IMR-90 (cell line): ENCODE measurements at regions not wholly inside any gene's neighbourhood (a gene's known extent, or its start where the extent isn't known, plus 50 kb on each side); places are given as distances from the start of the nearest gene placed in this dataset.

ENCODE experiments used
- ATAC-seq: fragments of 200-7000 bp; cut with Tn5 transposase; 2 replicates; pipeline ENCODE4 v1.9.1; 2020; ENCODE audit warnings: low read depth, mild to moderate bottlenecking, moderate library complexity
- BruUV-seq: library from RNA; stranded (reverse); fragments of 400-500 nt; replicated peaks from 2 replicates; lab custom pipeline; 2021; lab: Mats Ljungman, UMichigan
- CTCF ChIA-PET: fragments of 300-600 bp; formaldehyde crosslinking; extraction: SDS; loops from one replicate; lab custom pipeline; 2021; ENCODE audit warnings: antibody characterized with exemption; lab: Yijun Ruan, JAX
- POLR2A ChIA-PET: fragments of 300-600 bp; sonication (Branson Sonifier 250); formaldehyde crosslinking; loops from one replicate; lab custom pipeline; 2022; ENCODE audit warnings: antibody characterized with exemption; ENCODE audit not compliant: unreplicated experiment; lab: Charles Lee
- DNase-seq: peaks from one replicate; pipeline ENCODE4 v3.0.0; 2013
- H2AFZ ChIP-seq: replicated peaks from 2 replicates; pipeline ENCODE3; 2013; ENCODE audit warnings: low read length, mild to moderate bottlenecking; ENCODE audit not compliant: poor library complexity
- H2AK5ac ChIP-seq: 2 replicates; pipeline ENCODE4 v1.6.1; 2013; ENCODE audit warnings: low read depth, low read length, inconsistent platforms
- H2AK9ac ChIP-seq: replicated peaks from 2 replicates; pipeline ENCODE3; 2013; ENCODE audit warnings: mild to moderate bottlenecking, low read depth, low read length, moderate library complexity; ENCODE audit not compliant: poor library complexity
- H2BK120ac ChIP-seq: 2 replicates; pipeline ENCODE4 v1.6.1; 2013; ENCODE audit warnings: low read depth, low read length, inconsistent platforms
- H2BK15ac ChIP-seq: 3 replicates; pipeline ENCODE4 v1.6.1; 2013; ENCODE audit warnings: low read depth, low read length, inconsistent platforms
- H2BK20ac ChIP-seq: 2 replicates; pipeline ENCODE4 v1.6.1; 2013; ENCODE audit warnings: low read depth, mild to moderate bottlenecking, inconsistent platforms, low read length, moderate library complexity
- H2BK5ac ChIP-seq: 2 replicates; pipeline ENCODE4 v1.6.1; 2013; ENCODE audit warnings: mild to moderate bottlenecking, low read depth, low read length, inconsistent platforms; ENCODE audit not compliant: poor library complexity, severe bottlenecking
- H3K14ac ChIP-seq: replicated peaks from 2 replicates; pipeline ENCODE4 v1.6.1; 2013; ENCODE audit warnings: low read depth, low read length, inconsistent platforms
- H3K18ac ChIP-seq: 2 replicates; pipeline ENCODE4 v1.6.1; 2013; ENCODE audit warnings: low read depth, low read length, control low read depth
- H3K23ac ChIP-seq: 2 replicates; pipeline ENCODE4 v1.6.1; 2013; ENCODE audit warnings: low read depth, low read length, inconsistent platforms
- H3K27ac ChIP-seq: 2 replicates; pipeline ENCODE4 v1.5.1; 2013; ENCODE audit warnings: mild to moderate bottlenecking, control low read depth, low read length; ENCODE audit not compliant: insufficient read depth
- H3K27me3 ChIP-seq: 2 replicates; pipeline ENCODE4 v1.6.1; 2013; ENCODE audit warnings: low read length; ENCODE audit not compliant: control insufficient read depth, insufficient read depth
- H3K36me3 ChIP-seq: 2 replicates; pipeline ENCODE4 v1.6.1; 2013; ENCODE audit warnings: low read length, mixed read lengths; ENCODE audit not compliant: control insufficient read depth, insufficient read depth
- H3K4ac ChIP-seq: 2 replicates; pipeline ENCODE4 v1.6.1; 2013; ENCODE audit warnings: low read depth, low read length, inconsistent platforms
- H3K4me1 ChIP-seq: 2 replicates; pipeline ENCODE4 v1.6.1; 2013; ENCODE audit warnings: low read length, mixed read lengths; ENCODE audit not compliant: control insufficient read depth, insufficient read depth
- H3K4me2 ChIP-seq: 2 replicates; pipeline ENCODE4 v1.6.1; 2013; ENCODE audit warnings: low read depth, mild to moderate bottlenecking, control low read depth, low read length, moderate library complexity
- H3K4me3 ChIP-seq: 2 replicates; pipeline ENCODE4 v1.5.1; 2013; ENCODE audit warnings: low read depth, mild to moderate bottlenecking, control low read depth, low read length, moderate library complexity; ENCODE audit not compliant: insufficient read depth
- H3K56ac ChIP-seq: 2 replicates; pipeline ENCODE4 v1.6.1; 2013; ENCODE audit warnings: low read length, inconsistent platforms; ENCODE audit not compliant: insufficient read depth; ENCODE audit errors: extremely low read depth
- H3K79me1 ChIP-seq, 2 experiments: 2 replicates each; pipeline ENCODE4 v1.6.1; 2013; ENCODE audit warnings: low read length in 2 of 2, inconsistent platforms in 1 of 2, low read depth in 1 of 2
- H3K9ac ChIP-seq: 2 replicates; pipeline ENCODE4 v1.6.1; 2013; ENCODE audit warnings: low read depth, low read length, control low read depth
- H3K9me1 ChIP-seq: 2 replicates; pipeline ENCODE4 v1.6.1; 2013; ENCODE audit warnings: low read length, inconsistent platforms; ENCODE audit not compliant: insufficient read depth
- H3K9me3 ChIP-seq: 2 replicates; pipeline ENCODE4 v1.6.1; 2013; ENCODE audit warnings: low read length; ENCODE audit not compliant: control insufficient read depth, insufficient read depth
- H4K20me1 ChIP-seq: 2 replicates; pipeline ENCODE4 v1.6.1; 2013; ENCODE audit warnings: low read length, inconsistent platforms; ENCODE audit not compliant: insufficient read depth
- H4K5ac ChIP-seq: 2 replicates; pipeline ENCODE4 v1.6.1; 2013; ENCODE audit warnings: mild to moderate bottlenecking, low read depth, low read length, control low read depth
- H4K8ac ChIP-seq, 2 experiments: 2 replicates each; pipeline ENCODE4 v1.6.1; 2013; ENCODE audit warnings: low read depth in 2 of 2, low read length in 2 of 2, control low read depth in 1 of 2, inconsistent platforms in 1 of 2
- H4K91ac ChIP-seq: 2 replicates; pipeline ENCODE4 v1.6.1; 2013; ENCODE audit warnings: low read depth, low read length, inconsistent platforms; ENCODE audit not compliant: insufficient read depth
- BHLHE40 ChIP-seq: fragments of 150-350 bp; IDR thresholded peaks from 2 replicates; pipeline ENCODE4 v1.6.1; 2016; ENCODE audit warnings: mild to moderate bottlenecking, low read depth, low read length
- CEBPB ChIP-seq: IDR thresholded peaks from 2 replicates; pipeline ENCODE4 v1.6.1; 2012; ENCODE audit warnings: low read depth, low read length, improper control_type of control experiment
- CHD1 ChIP-seq: IDR thresholded peaks from 2 replicates; pipeline ENCODE4 v1.6.1; 2012; ENCODE audit warnings: low read depth, low read length, improper control_type of control experiment
- FOS ChIP-seq: fragments of 150-350 bp; IDR thresholded peaks from 2 replicates; pipeline ENCODE4 v1.6.1; 2016; ENCODE audit warnings: low read depth, low read length
- MAFK ChIP-seq: IDR thresholded peaks from 2 replicates; pipeline ENCODE4 v1.6.1; 2012; ENCODE audit warnings: low read depth, low read length, improper control_type of control experiment
- MAZ ChIP-seq: IDR thresholded peaks from 2 replicates; pipeline ENCODE4 v1.6.1; 2012; ENCODE audit warnings: low read depth, mild to moderate bottlenecking, low read length, improper control_type of control experiment, moderate library complexity, borderline replicate concordance
- MXI1 ChIP-seq: IDR thresholded peaks from 2 replicates; pipeline ENCODE4 v1.6.1; 2012; ENCODE audit warnings: low read depth, mild to moderate bottlenecking, low read length, moderate library complexity, borderline replicate concordance
- NFE2L2 ChIP-seq: fragments of 150-350 bp; IDR thresholded peaks from 2 replicates; pipeline ENCODE4 v1.6.1; 2016; ENCODE audit warnings: low read depth, mild to moderate bottlenecking, low read length
- POLR2A ChIP-seq: IDR thresholded peaks from 2 replicates; pipeline ENCODE4 v1.6.1; 2012; ENCODE audit warnings: mild to moderate bottlenecking, low read depth, low read length
- RAD21 ChIP-seq: IDR thresholded peaks from 2 replicates; pipeline ENCODE4 v1.6.1; 2012; ENCODE audit warnings: low read length, improper control_type of control experiment
- RCOR1 ChIP-seq: IDR thresholded peaks from 2 replicates; pipeline ENCODE4 v1.6.1; 2012; ENCODE audit warnings: mild to moderate bottlenecking, low read length, improper control_type of control experiment; ENCODE audit not compliant: insufficient replicate concordance
- RFX5 ChIP-seq: IDR thresholded peaks from 2 replicates; pipeline ENCODE4 v1.8.0; 2012; ENCODE audit warnings: low read depth, mild to moderate bottlenecking, low read length, moderate library complexity
- SMC3 ChIP-seq: fragments of 150-350 bp; IDR thresholded peaks from 2 replicates; pipeline ENCODE4 v1.6.1; 2016; ENCODE audit warnings: low read depth, mild to moderate bottlenecking, antibody characterized with exemption, low read length, moderate library complexity
- WGBS, 2 experiments: methylation state at CpG; one replicate each; pipeline versions ENCODE4 v1.1.5 to v1.1.7; 2013; ENCODE audit warnings: missing lambda C conversion rate in 2 of 2; ENCODE audit not compliant: insufficient read length in 1 of 2; ENCODE audit errors: extremely low coverage in 2 of 2; 5-methylcytosine and 5-hydroxymethylcytosine counted together
- dilution Hi-C: fragments of 300-500 bp; cut with HindIII; formaldehyde crosslinking; loops from one replicate; pipeline ENCODE4 v1.14.3; 2018; ENCODE audit warnings: low sequenced_read_pairs; ENCODE audit not compliant: unreplicated experiment
- in situ Hi-C: fragments of 300-500 bp; cut with MboI; formaldehyde crosslinking; loops from 3 replicates; pipeline ENCODE4 v1.14.3; 2019; ENCODE audit warnings: low sequenced_read_pairs, inconsistent platforms, mixed read lengths
- intact Hi-C: fragments of 100-400 bp; cut with micrococcal nuclease; formaldehyde crosslinking; loops from 2 replicates; pipeline ENCODE4 v1.10.0; 2022
- TF ChIP-seq, protein P1 (sequence below): fragments of 150-350 bp; IDR thresholded peaks from 2 replicates; pipeline ENCODE4 v1.6.1; 2017; ENCODE audit warnings: mild to moderate bottlenecking, antibody characterized with exemption, low read length, low read depth
- TF ChIP-seq, protein P2 (sequence below): conservative IDR thresholded peaks from 2 replicates; pipeline ENCODE4 v1.5.1; 2012; ENCODE audit warnings: mild to moderate bottlenecking, low read depth, low read length, improper control_type of control experiment
- TF ChIP-seq, protein P3 (sequence below): fragments of 150-350 bp; IDR thresholded peaks from 2 replicates; pipeline ENCODE4 v1.6.1; 2016; ENCODE audit warnings: low read depth, mild to moderate bottlenecking, low read length, moderate library complexity, borderline replicate concordance

DNA sequence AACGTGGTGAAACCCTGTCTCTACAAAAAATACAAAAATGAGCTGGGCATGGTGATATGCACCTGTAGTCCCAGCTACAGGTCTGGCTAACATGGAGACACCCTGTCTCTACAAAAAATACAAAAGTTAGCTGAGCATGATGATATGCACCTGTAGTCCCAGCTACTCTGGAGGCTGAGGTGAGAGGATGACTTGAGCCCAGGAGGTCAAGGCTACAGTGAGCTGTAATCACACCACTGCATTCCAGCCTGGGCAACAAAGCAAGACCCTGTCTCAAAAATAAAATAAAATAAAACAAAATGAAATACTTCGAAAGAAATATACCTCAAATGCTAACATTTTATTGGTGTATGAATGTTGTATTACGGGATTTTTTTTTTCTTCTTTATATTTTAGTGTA is 107.6 kb upstream of the EGLN3 start:
- Histone ChIP-seq H2BK20ac (no peak overlapping the region), H4K8ac (no peak overlapping the region), H2BK120ac (no peak overlapping the region), H2BK15ac (no peak overlapping the region), H4K91ac (no peak overlapping the region), H2AK9ac (no peak overlapping the region), H2AK5ac (no peak overlapping the region), H3K4ac (no peak overlapping the region), H3K36me3 (no peaks in the 10 kb centered on the region), H3K9me3 (no peaks in the 10 kb centered on the region), H3K14ac (no peak overlapping the region), H3K4me1 (0 out of 2 replicates have a peak, but pooled peaks cover 4% of the 10 kb centered on the region), H3K9me1 (0 out of 2 replicates have a peak, but pooled peaks cover 3% of the 10 kb centered on the region), H4K20me1 (no peaks in the 10 kb centered on the region), H2AFZ (no peak overlapping the region), H3K4me2 (no peak overlapping the region), H4K5ac (no peak overlapping the region), H3K79me1 (no peaks in the 10 kb centered on the region), H3K4me3 (no peak overlapping the region), H3K56ac (no peak overlapping the region), H3K27me3 (peaks cover 3% of the 10 kb centered on the region; the same call in 1 of the 2 replicates), H2BK5ac (no peak overlapping the region), H3K9ac (no peak overlapping the region), H3K23ac (no peak overlapping the region), H3K18ac (no peak overlapping the region), H3K27ac (no peak overlapping the region)
- ChIA-PET CTCF (interaction anchor here (0.5 kb wide), 1 partner anchor 25 kb away, joined by 4 read pairs; no protein-coding TSS in a partner anchor), POLR2A (no interaction called here)
- DNase-seq = no peak
- no TSS peak for BruUV-seq
- TF ChIP-seq CHD1 = no peak
- TF ChIP-seq BHLHE40 = no peak
- no peak for TF ChIP-seq FOS
- TF ChIP-seq, protein P1, sequence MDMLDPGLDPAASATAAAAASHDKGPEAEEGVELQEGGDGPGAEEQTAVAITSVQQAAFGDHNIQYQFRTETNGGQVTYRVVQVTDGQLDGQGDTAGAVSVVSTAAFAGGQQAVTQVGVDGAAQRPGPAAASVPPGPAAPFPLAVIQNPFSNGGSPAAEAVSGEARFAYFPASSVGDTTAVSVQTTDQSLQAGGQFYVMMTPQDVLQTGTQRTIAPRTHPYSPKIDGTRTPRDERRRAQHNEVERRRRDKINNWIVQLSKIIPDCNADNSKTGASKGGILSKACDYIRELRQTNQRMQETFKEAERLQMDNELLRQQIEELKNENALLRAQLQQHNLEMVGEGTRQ = no peak
- no peak for TF ChIP-seq MXI1
- no peak for TF ChIP-seq MAZ
- no peak for TF ChIP-seq RAD21
- no peak for TF ChIP-seq RFX5
- TF ChIP-seq, protein P2, sequence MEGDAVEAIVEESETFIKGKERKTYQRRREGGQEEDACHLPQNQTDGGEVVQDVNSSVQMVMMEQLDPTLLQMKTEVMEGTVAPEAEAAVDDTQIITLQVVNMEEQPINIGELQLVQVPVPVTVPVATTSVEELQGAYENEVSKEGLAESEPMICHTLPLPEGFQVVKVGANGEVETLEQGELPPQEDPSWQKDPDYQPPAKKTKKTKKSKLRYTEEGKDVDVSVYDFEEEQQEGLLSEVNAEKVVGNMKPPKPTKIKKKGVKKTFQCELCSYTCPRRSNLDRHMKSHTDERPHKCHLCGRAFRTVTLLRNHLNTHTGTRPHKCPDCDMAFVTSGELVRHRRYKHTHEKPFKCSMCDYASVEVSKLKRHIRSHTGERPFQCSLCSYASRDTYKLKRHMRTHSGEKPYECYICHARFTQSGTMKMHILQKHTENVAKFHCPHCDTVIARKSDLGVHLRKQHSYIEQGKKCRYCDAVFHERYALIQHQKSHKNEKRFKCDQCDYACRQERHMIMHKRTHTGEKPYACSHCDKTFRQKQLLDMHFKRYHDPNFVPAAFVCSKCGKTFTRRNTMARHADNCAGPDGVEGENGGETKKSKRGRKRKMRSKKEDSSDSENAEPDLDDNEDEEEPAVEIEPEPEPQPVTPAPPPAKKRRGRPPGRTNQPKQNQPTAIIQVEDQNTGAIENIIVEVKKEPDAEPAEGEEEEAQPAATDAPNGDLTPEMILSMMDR = no peak
- TF ChIP-seq CEBPB = no peak
- TF ChIP-seq RCOR1 = no peak
- TF ChIP-seq NFE2L2 = no peak
- TF ChIP-seq POLR2A = no peak
- no peak for TF ChIP-seq SMC3
- TF ChIP-seq MAFK = no peak
- TF ChIP-seq, protein P3, sequence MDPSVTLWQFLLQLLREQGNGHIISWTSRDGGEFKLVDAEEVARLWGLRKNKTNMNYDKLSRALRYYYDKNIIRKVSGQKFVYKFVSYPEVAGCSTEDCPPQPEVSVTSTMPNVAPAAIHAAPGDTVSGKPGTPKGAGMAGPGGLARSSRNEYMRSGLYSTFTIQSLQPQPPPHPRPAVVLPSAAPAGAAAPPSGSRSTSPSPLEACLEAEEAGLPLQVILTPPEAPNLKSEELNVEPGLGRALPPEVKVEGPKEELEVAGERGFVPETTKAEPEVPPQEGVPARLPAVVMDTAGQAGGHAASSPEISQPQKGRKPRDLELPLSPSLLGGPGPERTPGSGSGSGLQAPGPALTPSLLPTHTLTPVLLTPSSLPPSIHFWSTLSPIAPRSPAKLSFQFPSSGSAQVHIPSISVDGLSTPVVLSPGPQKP = no peak
- no CpG with 5 or more reads among the region's 3 CpGs for WGBS, 2 experiments
- intact Hi-C loops (no loop called here), in situ Hi-C loops (no loop called here), dilution Hi-C loops (no loop called here)
- no peak for ATAC-seq
